ENCODE measurements at regions not wholly inside any gene's neighbourhood (a gene's known extent, or its start where the extent isn't known, plus 50 kb on each side); places are given as distances from the start of the nearest gene placed in this dataset.

- Histone ChIP-seq H3K9ac (ENCODE audit: low read depth, low read length, poor library complexity) (no peak overlapping the region), H3K23ac (ENCODE audit: low read depth, low read length, poor library complexity) (no peak overlapping the region)
- WGBS, 2 donors (ENCODE audit: extremely low coverage in 2 of 2, insufficient read length in 2 of 2, insufficient replicate concordance in 1 of 2) = no CpG with 5 or more reads among the region's 6 CpGs
Measured at GRCh38 chr11:33549483-33549882, 151.1 kb downstream of the C11orf91 start.

GRCh38 chr11:33545931-33546330 is 154.7 kb downstream of the C11orf91 start:
- Histone ChIP-seq H3K4ac (ENCODE audit: low read length) (no peak overlapping the region), H3K14ac (ENCODE audit: low read length) (no peak overlapping the region), H2AFZ (ENCODE audit: low read length) (no peak overlapping the region), H4K8ac (ENCODE audit: low read depth, low read length) (no peak overlapping the region), H3K27me3 (ENCODE audit: control insufficient read depth in 3 of 3, insufficient read depth in 3 of 3, low read depth in 1 of 3, low read length in 3 of 3) (no peaks in the 10 kb centered on the region), H3K23ac (ENCODE audit: low read depth, low read length, poor library complexity) (no peak overlapping the region), H3K27ac (replicated peaks; ENCODE audit: low read length) (no peak overlapping the region), H2AK5ac (ENCODE audit: low read depth, low read length) (no peak overlapping the region), H3K4me1 (ENCODE audit: control insufficient read depth in 2 of 2, insufficient read depth in 1 of 2, low read depth in 1 of 2, low read length in 2 of 2) (no peaks in the 10 kb centered on the region), H3K18ac (ENCODE audit: low read length) (no peak overlapping the region), H2BK120ac (ENCODE audit: low read depth, low read length) (no peak overlapping the region), H2BK12ac (ENCODE audit: low read length) (no peak overlapping the region), H2BK5ac (ENCODE audit: low read length) (no peak overlapping the region), H3K4me2 (ENCODE audit: insufficient read depth, low read length, poor library complexity, severe bottlenecking) (no peak overlapping the region), H4K91ac (ENCODE audit: low read depth, low read length, poor library complexity) (no peak overlapping the region), H3K79me1 (ENCODE audit: low read depth, low read length) (no peaks in the 10 kb centered on the region), H3K4me3 (ENCODE audit: low read length in 2 of 2) (no peak overlapping the region), H3K9me3 (replicated peaks in 1 of 2; ENCODE audit: control insufficient read depth in 2 of 2, insufficient read depth in 1 of 2, low read depth in 1 of 2, low read length in 2 of 2) (no peaks in the 10 kb centered on the region), H3K9ac (ENCODE audit: low read depth, low read length, poor library complexity) (no peak overlapping the region), H3K36me3 (replicated peaks in 1 of 2; ENCODE audit: control insufficient read depth in 2 of 2, insufficient read depth in 2 of 2, low read length in 2 of 2) (peaks cover 0 to 12% of the 10 kb centered on the region in 2 donors), H2BK15ac (ENCODE audit: low read length) (no peak overlapping the region)
- DNase-seq (ENCODE audit: low spot score) = no peak

More at GRCh38 chr11:33549483-33549882, 151.1 kb downstream of the C11orf91 start:
- Histone ChIP-seq H3K18ac (ENCODE audit: low read length) (no peak overlapping the region), H3K14ac (ENCODE audit: low read length) (no peak overlapping the region), H3K79me1 (ENCODE audit: low read depth, low read length) (no peaks in the 10 kb centered on the region), H3K4me1 (ENCODE audit: control insufficient read depth in 2 of 2, insufficient read depth in 1 of 2, low read depth in 1 of 2, low read length in 2 of 2) (peaks cover 0 to 3% of the 10 kb centered on the region in 2 donors), H3K4ac (ENCODE audit: low read length) (no peak overlapping the region), H3K27me3 (ENCODE audit: control insufficient read depth in 3 of 3, insufficient read depth in 3 of 3, low read depth in 1 of 3, low read length in 3 of 3) (no peaks in the 10 kb centered on the region), H4K8ac (ENCODE audit: low read depth, low read length) (no peak overlapping the region), H3K27ac (replicated peaks; ENCODE audit: low read length) (no peak overlapping the region), H3K9me3 (replicated peaks in 1 of 2; ENCODE audit: control insufficient read depth in 2 of 2, insufficient read depth in 1 of 2, low read depth in 1 of 2, low read length in 2 of 2) (no peaks in the 10 kb centered on the region), H3K36me3 (replicated peaks in 1 of 2; ENCODE audit: control insufficient read depth in 2 of 2, insufficient read depth in 2 of 2, low read length in 2 of 2) (peaks cover 0 to 10% of the 10 kb centered on the region in 2 donors), H3K4me2 (ENCODE audit: insufficient read depth, low read length, poor library complexity, severe bottlenecking) (no peak overlapping the region), H2BK5ac (ENCODE audit: low read length) (no peak overlapping the region), H2BK120ac (ENCODE audit: low read depth, low read length) (no peak overlapping the region), H4K91ac (ENCODE audit: low read depth, low read length, poor library complexity) (no peak overlapping the region), H2AK5ac (ENCODE audit: low read depth, low read length) (no peak overlapping the region), H3K4me3 (ENCODE audit: low read length in 2 of 2) (no peak overlapping the region), H2AFZ (ENCODE audit: low read length) (no peak overlapping the region), H2BK15ac (ENCODE audit: low read length) (no peak overlapping the region), H2BK12ac (ENCODE audit: low read length) (no peak overlapping the region)
- no peak for DNase-seq (ENCODE audit: low spot score)

GRCh38 chr11:33544593-33545373 is 155.8 kb downstream of the C11orf91 start:
- no peaks in the 10 kb centered on the region for H3K79me1 ChIP-seq (ENCODE audit: low read depth, low read length)
- no peak overlapping the region for H3K27ac ChIP-seq (replicated peaks; ENCODE audit: low read length)
- no peak overlapping the region for H2BK12ac ChIP-seq (ENCODE audit: low read length)
- no CpG with 5 or more reads among the region's 17 CpGs for WGBS, 2 donors (ENCODE audit: extremely low coverage in 2 of 2, insufficient read length in 2 of 2, insufficient replicate concordance in 1 of 2)
- H3K14ac ChIP-seq (ENCODE audit: low read length) = no peak overlapping the region
- no peak overlapping the region for H3K4ac ChIP-seq (ENCODE audit: low read length)
- H3K9me3 ChIP-seq (replicated peaks in 1 of 2; ENCODE audit: control insufficient read depth in 2 of 2, insufficient read depth in 1 of 2, low read depth in 1 of 2, low read length in 2 of 2) = no peaks in the 10 kb centered on the region
- no peaks in the 10 kb centered on the region for H3K4me1 ChIP-seq (ENCODE audit: control insufficient read depth in 2 of 2, insufficient read depth in 1 of 2, low read depth in 1 of 2, low read length in 2 of 2)
- H3K27me3 ChIP-seq (ENCODE audit: control insufficient read depth in 3 of 3, insufficient read depth in 3 of 3, low read depth in 1 of 3, low read length in 3 of 3) = no peaks in the 10 kb centered on the region
- peaks cover 0 to 12% of the 10 kb centered on the region in 2 donors for H3K36me3 ChIP-seq (replicated peaks in 1 of 2; ENCODE audit: control insufficient read depth in 2 of 2, insufficient read depth in 2 of 2, low read length in 2 of 2)
- H3K18ac ChIP-seq (ENCODE audit: low read length) = peak overlapping the region; percentile 42
- no peak overlapping the region for H3K4me3 ChIP-seq (ENCODE audit: low read length in 2 of 2)
- no peak overlapping the region for H2BK120ac ChIP-seq (ENCODE audit: low read depth, low read length)
- no peak overlapping the region for H4K8ac ChIP-seq (ENCODE audit: low read depth, low read length)
- no peak overlapping the region for H3K23ac ChIP-seq (ENCODE audit: low read depth, low read length, poor library complexity)
- H2BK15ac ChIP-seq (ENCODE audit: low read length) = no peak overlapping the region
- peak overlapping the region; percentile 65 for H3K9ac ChIP-seq (ENCODE audit: low read depth, low read length, poor library complexity)
- no peak overlapping the region for H4K91ac ChIP-seq (ENCODE audit: low read depth, low read length, poor library complexity)
- H2BK5ac ChIP-seq (ENCODE audit: low read length) = no peak overlapping the region
- no peak overlapping the region for H2AK5ac ChIP-seq (ENCODE audit: low read depth, low read length)
- no peak for DNase-seq (ENCODE audit: low spot score)
- no peak overlapping the region for H3K4me2 ChIP-seq (ENCODE audit: insufficient read depth, low read length, poor library complexity, severe bottlenecking)
- no peak overlapping the region for H2AFZ ChIP-seq (ENCODE audit: low read length)

- Histone ChIP-seq H2AK5ac (ENCODE audit: low read depth, low read length) (no peak overlapping the region), H3K27ac (replicated peaks; ENCODE audit: low read length) (no peak overlapping the region), H2BK120ac (ENCODE audit: low read depth, low read length) (no peak overlapping the region), H3K27me3 (ENCODE audit: control insufficient read depth in 3 of 3, insufficient read depth in 3 of 3, low read depth in 1 of 3, low read length in 3 of 3) (no peaks in the 10 kb centered on the region), H3K23ac (ENCODE audit: low read depth, low read length, poor library complexity) (no peak overlapping the region), H3K36me3 (replicated peaks in 1 of 2; ENCODE audit: control insufficient read depth in 2 of 2, insufficient read depth in 2 of 2, low read length in 2 of 2) (peaks cover 0 to 12% of the 10 kb centered on the region in 2 donors), H4K8ac (ENCODE audit: low read depth, low read length) (no peak overlapping the region), H3K4ac (ENCODE audit: low read length) (no peak overlapping the region), H2AFZ (ENCODE audit: low read length) (no peak overlapping the region), H2BK12ac (ENCODE audit: low read length) (no peak overlapping the region), H3K4me3 (ENCODE audit: low read length in 2 of 2) (no peak overlapping the region), H2BK5ac (ENCODE audit: low read length) (no peak overlapping the region), H3K79me1 (ENCODE audit: low read depth, low read length) (no peaks in the 10 kb centered on the region), H2BK15ac (ENCODE audit: low read length) (no peak overlapping the region), H3K9ac (ENCODE audit: low read depth, low read length, poor library complexity) (no peak overlapping the region), H4K91ac (ENCODE audit: low read depth, low read length, poor library complexity) (no peak overlapping the region), H3K14ac (ENCODE audit: low read length) (no peak overlapping the region), H3K9me3 (replicated peaks in 1 of 2; ENCODE audit: control insufficient read depth in 2 of 2, insufficient read depth in 1 of 2, low read depth in 1 of 2, low read length in 2 of 2) (no peaks in the 10 kb centered on the region), H3K18ac (ENCODE audit: low read length) (no peak overlapping the region), H3K4me2 (ENCODE audit: insufficient read depth, low read length, poor library complexity, severe bottlenecking) (no peak overlapping the region), H3K4me1 (ENCODE audit: control insufficient read depth in 2 of 2, insufficient read depth in 1 of 2, low read depth in 1 of 2, low read length in 2 of 2) (no peaks in the 10 kb centered on the region)
- DNase-seq (ENCODE audit: low spot score) = no peak
- WGBS, 2 donors (ENCODE audit: extremely low coverage in 2 of 2, insufficient read length in 2 of 2, insufficient replicate concordance in 1 of 2) = no CpG with 5 or more reads among the region's 3 CpGs
Measured at GRCh38 chr11:33543823-33544222, 156.8 kb downstream of the C11orf91 start.
